Lung (tissue), 11 donors: ENCODE measurements at regions not wholly inside any gene's neighbourhood (a gene's known extent, or its start where the extent isn't known, plus 50 kb on each side); places are given as distances from the start of the nearest gene placed in this dataset.

Experiments
- ATAC-seq: fragments of 200-7000 bp; cut with Tn5 transposase; one replicate; pipeline ENCODE4 v1.9.1; 2020; ENCODE audit warnings: moderate number of reproducible peaks; ENCODE audit not compliant: insufficient read depth, low FRiP score
- DNase-seq, 3 donors: peaks; one replicate each; pipeline ENCODE4 v3.0.0-alpha.2; 2013 to 2017
- H3K27ac ChIP-seq, 2 donors: one replicate each; pipeline ENCODE4 v1.5.1; 2013; ENCODE audit warnings: mild to moderate bottlenecking in 2 of 2, moderate library complexity in 2 of 2, control low read depth in 1 of 2, inconsistent platforms in 1 of 2, low read depth in 1 of 2, low read length in 1 of 2
- H3K27me3 ChIP-seq, 3 donors: one replicate each; pipeline ENCODE4 v1.5.1; 2013; ENCODE audit warnings: low read length in 2 of 3; ENCODE audit not compliant: control insufficient read depth in 3 of 3, insufficient read depth in 3 of 3
- H3K36me3 ChIP-seq, 4 donors: one replicate each; pipeline ENCODE4 v1.5.1; 2013; ENCODE audit warnings: low read length in 4 of 4, mild to moderate bottlenecking in 1 of 4, moderate library complexity in 1 of 4; ENCODE audit not compliant: control insufficient read depth in 4 of 4, insufficient read depth in 4 of 4
- H3K4me1 ChIP-seq, 5 donors: one replicate each; pipeline ENCODE4 v1.5.1; 2013; ENCODE audit warnings: low read length in 5 of 5, mild to moderate bottlenecking in 2 of 5, moderate library complexity in 1 of 5; ENCODE audit not compliant: control insufficient read depth in 5 of 5, insufficient read depth in 5 of 5
- H3K4me3 ChIP-seq: one replicate; pipeline ENCODE4 v1.5.1; 2013; ENCODE audit warnings: mild to moderate bottlenecking, control low read depth, moderate library complexity
- H3K9ac ChIP-seq, 2 donors: one replicate each; pipeline ENCODE4 v1.5.1; 2013; ENCODE audit warnings: low read length in 2 of 2, control low read depth in 1 of 2; ENCODE audit not compliant: insufficient read depth in 1 of 2
- H3K9me3 ChIP-seq, 4 donors: one replicate each; pipeline ENCODE4 v1.5.1; 2013; ENCODE audit warnings: low read length in 3 of 4, mild to moderate bottlenecking in 1 of 4, moderate library complexity in 1 of 4; ENCODE audit not compliant: control insufficient read depth in 4 of 4, insufficient read depth in 3 of 4
- WGBS, 2 donors: extraction: QIAGEN DNeasy Blood & Tissue Kit; methylation state at CpG; one replicate each; pipeline ENCODE4 v1.1.7; 2013; 5-methylcytosine and 5-hydroxymethylcytosine counted together
- TF ChIP-seq, protein P1 (sequence below): IDR thresholded peaks from 2 replicates; pipeline ENCODE4 v1.5.1; 2012; ENCODE audit warnings: mild to moderate bottlenecking; ENCODE audit errors: control extremely low read depth, extremely low read depth
- donor health status: control.
- donor health status: control.
- donor health status: Bipolar disorder and iron deficiency.
- donor health status: healthy.
- donor health status: DM: yes; HTN: yes; CAD: no.

- Histone ChIP-seq H3K4me3 (no peak overlapping the region), H3K9me3 (no peaks in the 10 kb centered on the region), H3K36me3 (no peaks in the 10 kb centered on the region), H3K27me3 (no peaks in the 10 kb centered on the region), H3K9ac (no peak overlapping the region), H3K27ac (no peak overlapping the region), H3K4me1 (peaks cover 0 to 12% (median 0%) of the 10 kb centered on the region in 5 donors)
- WGBS, 2 donors: 70 to 81% methylated on average over 4 of the region's 4 CpGs
- ATAC-seq (no peak), DNase-seq (no peak)
- TF ChIP-seq, protein P1, sequence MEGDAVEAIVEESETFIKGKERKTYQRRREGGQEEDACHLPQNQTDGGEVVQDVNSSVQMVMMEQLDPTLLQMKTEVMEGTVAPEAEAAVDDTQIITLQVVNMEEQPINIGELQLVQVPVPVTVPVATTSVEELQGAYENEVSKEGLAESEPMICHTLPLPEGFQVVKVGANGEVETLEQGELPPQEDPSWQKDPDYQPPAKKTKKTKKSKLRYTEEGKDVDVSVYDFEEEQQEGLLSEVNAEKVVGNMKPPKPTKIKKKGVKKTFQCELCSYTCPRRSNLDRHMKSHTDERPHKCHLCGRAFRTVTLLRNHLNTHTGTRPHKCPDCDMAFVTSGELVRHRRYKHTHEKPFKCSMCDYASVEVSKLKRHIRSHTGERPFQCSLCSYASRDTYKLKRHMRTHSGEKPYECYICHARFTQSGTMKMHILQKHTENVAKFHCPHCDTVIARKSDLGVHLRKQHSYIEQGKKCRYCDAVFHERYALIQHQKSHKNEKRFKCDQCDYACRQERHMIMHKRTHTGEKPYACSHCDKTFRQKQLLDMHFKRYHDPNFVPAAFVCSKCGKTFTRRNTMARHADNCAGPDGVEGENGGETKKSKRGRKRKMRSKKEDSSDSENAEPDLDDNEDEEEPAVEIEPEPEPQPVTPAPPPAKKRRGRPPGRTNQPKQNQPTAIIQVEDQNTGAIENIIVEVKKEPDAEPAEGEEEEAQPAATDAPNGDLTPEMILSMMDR: no peak
Measured at GRCh38 chr5:124280079-124280478, 466.4 kb downstream of the ZNF608 start.

DNA sequence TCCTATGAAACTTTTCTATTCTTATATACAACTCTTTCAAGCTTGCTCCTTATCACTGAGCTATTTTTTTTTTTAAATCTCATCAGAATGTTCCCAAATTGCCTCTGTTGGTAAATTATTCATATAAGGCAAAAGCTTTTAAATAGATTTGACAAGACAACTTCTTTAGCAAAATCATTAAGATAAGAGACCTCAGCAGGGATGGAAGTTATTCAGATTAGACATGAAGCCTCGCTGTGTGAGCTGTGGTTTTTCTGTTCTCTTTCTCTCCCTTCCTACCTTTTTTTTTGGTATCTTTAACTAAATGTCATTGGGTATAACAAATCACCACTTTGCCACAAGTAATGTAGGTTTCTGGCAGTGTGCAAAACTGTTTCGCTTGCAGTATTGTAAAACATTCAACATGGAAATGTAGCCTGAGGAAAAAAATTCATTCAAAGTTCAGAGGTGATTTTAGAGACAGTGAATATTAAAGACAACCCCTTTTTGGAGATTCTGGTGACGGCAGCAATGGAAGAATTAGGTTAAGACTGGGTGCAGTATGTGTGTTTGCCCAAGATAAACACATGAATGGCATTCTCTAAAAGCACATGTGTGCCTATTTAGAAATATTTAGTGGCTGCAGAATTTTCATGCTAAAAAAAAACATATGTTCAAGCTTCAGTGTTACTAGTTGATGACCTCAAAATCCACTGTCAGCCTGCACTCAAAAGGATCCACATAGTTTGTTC, 467.1 kb downstream of the ZNF608 start:
- Histone ChIP-seq H3K4me1 (peaks cover 0 to 10% (median under 1%) of the 10 kb centered on the region in 5 donors), H3K36me3 (no peaks in the 10 kb centered on the region), H3K4me3 (no peak overlapping the region), H3K9ac (no peak overlapping the region), H3K27me3 (no peaks in the 10 kb centered on the region), H3K27ac (no peak overlapping the region), H3K9me3 (no peaks in the 10 kb centered on the region)
- WGBS, 2 donors: 71 to 74% methylated on average over 3 of the region's 3 CpGs
- TF ChIP-seq, protein P1: no peak
- no peak for ATAC-seq
- DNase-seq: no peak

- Histone ChIP-seq H3K4me3 (no peak overlapping the region), H3K27ac (no peak overlapping the region), H3K9me3 (no peaks in the 10 kb centered on the region), H3K36me3 (no peaks in the 10 kb centered on the region), H3K4me1 (peaks cover 0 to 10% (median 1%) of the 10 kb centered on the region in 5 donors), H3K27me3 (no peaks in the 10 kb centered on the region), H3K9ac (no peak overlapping the region)
- WGBS, 2 donors: 88 to 91% methylated on average over 3 of the region's 3 CpGs
- TF ChIP-seq, protein P1: no peak
- no peak for DNase-seq
- no peak for ATAC-seq
Measured at GRCh38 chr5:124278636-124279035, 467.8 kb downstream of the ZNF608 start.
